ENCODE measurements at regions not wholly inside any gene's neighbourhood (a gene's known extent, or its start where the extent isn't known, plus 50 kb on each side); places are given as distances from the start of the nearest gene placed in this dataset.

GRCh38 chr10:94225589-94225988 lies 137.2 kb downstream of the NOC3L start:
- intact Hi-C loops (cut with micrococcal nuclease) = no loop called here
- no peak for DNase-seq
- no peaks in the 10 kb centered on the region for H4K20me1 ChIP-seq (ENCODE audit: control insufficient read depth, insufficient read depth, low read length, poor library complexity, severe bottlenecking)
- no peak overlapping the region for H3K27ac Mint-ChIP-seq
- 85% methylated on average over 4 of the region's 4 CpGs for WGBS (ENCODE audit: insufficient coverage)
- no peak for ATAC-seq (ENCODE audit: low read depth)
- H3K36me3 ChIP-seq (replicated peaks in 1 of 2; ENCODE audit: control extremely low read depth in 1 of 2, control insufficient read depth in 1 of 2, extremely low read depth in 1 of 2, insufficient read depth in 2 of 2, low read length in 1 of 2) = no peaks in the 10 kb centered on the region
- no peak overlapping the region for H3K9ac ChIP-seq (ENCODE audit: low read length)
- H3K9me3 Mint-ChIP-seq (ENCODE audit: insufficient read depth) = no peaks in the 10 kb centered on the region
- no peak overlapping the region for H3K4me2 ChIP-seq (replicated peaks; ENCODE audit: low read depth, low read length, poor library complexity, severe bottlenecking)
- TF ChIP-seq EZH2 (IDR thresholded peaks at IDR 0.05; ENCODE audit: borderline replicate concordance, insufficient read depth, low read depth, low read length, poor library complexity, severe bottlenecking) (no peak), CTCF (IDR thresholded peaks at IDR 0.05) (no peak)
- H3K9me3 ChIP-seq (ENCODE audit: control extremely low read depth in 1 of 3, control insufficient read depth in 2 of 3, insufficient read depth in 1 of 3, low read length in 2 of 3) = peaks cover 0 to 5% (median 2%) of the 10 kb centered on the region in 3 donors
- ChIA-PET POLR2A (no interaction called here), CTCF (no interaction called here)
- no peaks in the 10 kb centered on the region for H3K4me1 ChIP-seq (ENCODE audit: control insufficient read depth in 2 of 2, insufficient read depth in 2 of 2, low read length in 2 of 2)
- H2AFZ ChIP-seq (ENCODE audit: insufficient read depth, low read depth, low read length, poor library complexity, severe bottlenecking) = no peak overlapping the region
- no peaks in the 10 kb centered on the region for H3K79me2 ChIP-seq (ENCODE audit: control insufficient read depth, insufficient read depth, low read length)
- no peak overlapping the region for H3K4me3 Mint-ChIP-seq
- no peak overlapping the region for H3K4me3 ChIP-seq (ENCODE audit: control extremely low read depth in 1 of 5, extremely low read depth in 1 of 5, insufficient read depth in 1 of 5, low read depth in 2 of 5, low read length in 4 of 5)
- no peaks in the 10 kb centered on the region for H3K27me3 ChIP-seq (replicated peaks in 1 of 4; ENCODE audit: control extremely low read depth in 1 of 4, control insufficient read depth in 3 of 4, insufficient read depth in 4 of 4, low read length in 3 of 4)
- peaks cover 9% of the 10 kb centered on the region for H3K27me3 Mint-ChIP-seq
- H3K27ac ChIP-seq (ENCODE audit: low read length in 2 of 2) = no peak overlapping the region
- no peaks in the 10 kb centered on the region for H3K4me1 Mint-ChIP-seq

- DNase-seq (no peak), ATAC-seq (ENCODE audit: low read depth) (no peak)
- Mint-ChIP-seq H3K27me3 (peaks cover 6% of the 10 kb centered on the region), H3K9me3 (ENCODE audit: insufficient read depth) (no peaks in the 10 kb centered on the region), H3K27ac (no peak overlapping the region), H3K4me3 (no peak overlapping the region), H3K4me1 (peaks cover 3% of the 10 kb centered on the region)
- ChIA-PET POLR2A (no interaction called here), CTCF (interaction anchor here (0.6 kb wide), 1 partner anchor 239 kb away, joined by 3 read pairs; no protein-coding TSS in a partner anchor)
- H3K9ac ChIP-seq (ENCODE audit: low read length) = no peak overlapping the region
- 70% methylated on average over 4 of the region's 7 CpGs for WGBS (ENCODE audit: insufficient coverage)
- peaks cover 0 to 7% (median 2%) of the 10 kb centered on the region in 3 donors for H3K9me3 ChIP-seq (ENCODE audit: control extremely low read depth in 1 of 3, control insufficient read depth in 2 of 3, insufficient read depth in 1 of 3, low read length in 2 of 3)
- TF ChIP-seq CTCF (IDR thresholded peaks at IDR 0.05) (no peak), EZH2 (IDR thresholded peaks at IDR 0.05; ENCODE audit: borderline replicate concordance, insufficient read depth, low read depth, low read length, poor library complexity, severe bottlenecking) (no peak)
- no peaks in the 10 kb centered on the region for H4K20me1 ChIP-seq (ENCODE audit: control insufficient read depth, insufficient read depth, low read length, poor library complexity, severe bottlenecking)
- H3K4me2 ChIP-seq (replicated peaks; ENCODE audit: low read depth, low read length, poor library complexity, severe bottlenecking) = no peak overlapping the region
- intact Hi-C loops (cut with micrococcal nuclease) = no loop called here
- no peak overlapping the region for H2AFZ ChIP-seq (ENCODE audit: insufficient read depth, low read depth, low read length, poor library complexity, severe bottlenecking)
- no peaks in the 10 kb centered on the region for H3K4me1 ChIP-seq (ENCODE audit: control insufficient read depth in 2 of 2, insufficient read depth in 2 of 2, low read length in 2 of 2)
- no peak overlapping the region for H3K27ac ChIP-seq (ENCODE audit: low read length in 2 of 2)
- no peak overlapping the region for H3K4me3 ChIP-seq (ENCODE audit: control extremely low read depth in 1 of 5, extremely low read depth in 1 of 5, insufficient read depth in 1 of 5, low read depth in 2 of 5, low read length in 4 of 5)
- H3K79me2 ChIP-seq (ENCODE audit: control insufficient read depth, insufficient read depth, low read length) = no peaks in the 10 kb centered on the region
- no peaks in the 10 kb centered on the region for H3K36me3 ChIP-seq (replicated peaks in 1 of 2; ENCODE audit: control extremely low read depth in 1 of 2, control insufficient read depth in 1 of 2, extremely low read depth in 1 of 2, insufficient read depth in 2 of 2, low read length in 1 of 2)
- H3K27me3 ChIP-seq (replicated peaks in 1 of 4; ENCODE audit: control extremely low read depth in 1 of 4, control insufficient read depth in 3 of 4, insufficient read depth in 4 of 4, low read length in 3 of 4) = no peaks in the 10 kb centered on the region
Measured at GRCh38 chr10:94230134-94230785, 132.5 kb downstream of the NOC3L start.
